B cell (primary cell): ENCODE measurements at regions not wholly inside any gene's neighbourhood (a gene's known extent, or its start where the extent isn't known, plus 50 kb on each side); places are given as distances from the start of the nearest gene placed in this dataset.
"Not testable (repeated sequence)": the region's sequence is repeated elsewhere in the genome, so short reads cannot be mapped to it uniquely, and the experiment has no call there.

Experiments used
- ATAC-seq: fragments of 200-7000 bp; cut with Tn5 transposase; one replicate; pipeline ENCODE4 v1.10.0; 2021; ENCODE audit warnings: low read depth, mild to moderate bottlenecking, moderate number of reproducible peaks, moderate library complexity
- CTCF ChIA-PET: fragments of 350-600 bp; sonication (Branson Sonifier 250); formaldehyde crosslinking; loops from one replicate; lab custom pipeline; 2021; ENCODE audit warnings: antibody characterized with exemption, inconsistent platforms; lab: Charles Lee
- POLR2A ChIA-PET: fragments of 350-600 bp; sonication (Branson Sonifier 250); formaldehyde crosslinking; loops from one replicate; lab custom pipeline; 2021; ENCODE audit warnings: antibody characterized with exemption; lab: Charles Lee
- DNase-seq: peaks from one replicate; pipeline ENCODE4 v3.0.0; 2013
- H2AFZ ChIP-seq: 2 replicates; pipeline ENCODE4 v1.6.1; 2012; ENCODE audit warnings: mild to moderate bottlenecking, low read depth, low read length; ENCODE audit not compliant: insufficient read depth, poor library complexity, severe bottlenecking
- H3K27ac ChIP-seq, 2 donors: 1 replicate in 1 of 2; 2 replicates in 1 of 2; pipeline ENCODE4 v1.5.1; 2012 to 2013; ENCODE audit warnings: low read length in 2 of 2, mild to moderate bottlenecking in 2 of 2, moderate library complexity in 1 of 2
- H3K27me3 ChIP-seq, 4 experiments: fragments of 200-600 bp in 1 of 4; sonication (generic) in 1 of 4; replicated peaks in 1 of 4; 1 replicate in 2 of 4; 2 replicates in 2 of 4; pipeline versions ENCODE4 v1.6.1 to v1.7.0; 2013 to 2016; ENCODE audit warnings: low read length in 3 of 4, mild to moderate bottlenecking in 2 of 4, mixed read lengths in 1 of 4, moderate library complexity in 1 of 4; ENCODE audit not compliant: insufficient read depth in 4 of 4, control insufficient read depth in 3 of 4; ENCODE audit errors: control extremely low read depth in 1 of 4
- H3K36me3 ChIP-seq, 2 experiments: replicated peaks in 1 of 2; 1 replicate in 1 of 2; 2 replicates in 1 of 2; pipeline versions ENCODE4 v1.6.1 to v1.7.1; 2013; ENCODE audit warnings: low read length in 1 of 2; ENCODE audit not compliant: insufficient read depth in 2 of 2, control insufficient read depth in 1 of 2; ENCODE audit errors: control extremely low read depth in 1 of 2, extremely low read depth in 1 of 2
- H3K4me1 ChIP-seq, 2 donors: fragments of 200-600 bp in 1 of 2; sonication (generic) in 1 of 2; 1 replicate in 1 of 2; 2 replicates in 1 of 2; pipeline versions ENCODE4 v1.5.1 to v1.6.1; 2013 to 2017; ENCODE audit warnings: low read length in 2 of 2; ENCODE audit not compliant: control insufficient read depth in 2 of 2, insufficient read depth in 2 of 2
- H3K4me2 ChIP-seq: replicated peaks from 2 replicates; pipeline ENCODE3; 2012; ENCODE audit warnings: mild to moderate bottlenecking, low read depth, low read length; ENCODE audit not compliant: poor library complexity, severe bottlenecking
- H3K4me3 ChIP-seq, 5 experiments: fragments of 200-600 bp in 1 of 5; sonication (generic) in 1 of 5; 1 replicate in 3 of 5; 2 replicates in 2 of 5; pipeline versions ENCODE4 v1.5.1 to v1.7.0; 2011 to 2016; ENCODE audit warnings: low read length in 4 of 5, mild to moderate bottlenecking in 4 of 5, low read depth in 2 of 5, control low read depth in 1 of 5, moderate library complexity in 1 of 5; ENCODE audit not compliant: insufficient read depth in 1 of 5; ENCODE audit errors: control extremely low read depth in 1 of 5, extremely low read depth in 1 of 5
- H3K79me2 ChIP-seq: fragments of 200-600 bp; sonication (generic); one replicate; pipeline ENCODE4 v1.6.0; 2016; ENCODE audit warnings: low read length; ENCODE audit not compliant: control insufficient read depth, insufficient read depth
- H3K9ac ChIP-seq: fragments of 200-600 bp; sonication (generic); 2 replicates; pipeline ENCODE4 v1.6.1; 2017; ENCODE audit warnings: mild to moderate bottlenecking, low read length, moderate library complexity
- H3K9me3 ChIP-seq, 3 donors: one replicate each; pipeline versions ENCODE4 v1.6.1 to v1.7.1; 2013; ENCODE audit warnings: low read length in 2 of 3; ENCODE audit not compliant: control insufficient read depth in 2 of 3, insufficient read depth in 1 of 3; ENCODE audit errors: control extremely low read depth in 1 of 3
- H4K20me1 ChIP-seq: 2 replicates; pipeline ENCODE4 v1.6.0; 2012; ENCODE audit warnings: mild to moderate bottlenecking, low read length; ENCODE audit not compliant: insufficient read depth, control insufficient read depth, poor library complexity, severe bottlenecking
- H3K27ac Mint-ChIP-seq: one replicate; pipeline ENCODE4 v1.8.0; 2021; ENCODE audit warnings: mixed read lengths
- H3K27me3 Mint-ChIP-seq: one replicate; pipeline ENCODE4 v1.8.0; 2021; ENCODE audit warnings: mixed read lengths
- H3K4me1 Mint-ChIP-seq: one replicate; pipeline ENCODE4 v1.8.0; 2021; ENCODE audit warnings: mixed read lengths
- H3K4me3 Mint-ChIP-seq: one replicate; pipeline ENCODE4 v1.8.0; 2021; ENCODE audit warnings: mixed read lengths
- H3K9me3 Mint-ChIP-seq: one replicate; pipeline ENCODE4 v1.8.0; 2022; ENCODE audit warnings: mixed read lengths; ENCODE audit not compliant: insufficient read depth
- EZH2 ChIP-seq: IDR thresholded peaks from 2 replicates; pipeline ENCODE4 v1.6.1; 2012; ENCODE audit warnings: borderline replicate concordance, low read depth, mild to moderate bottlenecking, moderate library complexity, low read length; ENCODE audit not compliant: insufficient read depth, poor library complexity, severe bottlenecking
- WGBS: methylation state at CpG from one replicate; pipeline ENCODE4 v1.1.5; 2013; ENCODE audit warnings: missing lambda C conversion rate; ENCODE audit not compliant: insufficient coverage; 5-methylcytosine and 5-hydroxymethylcytosine counted together
- intact Hi-C: fragments of 100-400 bp; cut with micrococcal nuclease; formaldehyde crosslinking; loops from one replicate; pipeline ENCODE4 v1.10.0; 2022
- TF ChIP-seq, protein P1 (sequence below): fragments of 200-600 bp; IDR thresholded peaks from one replicate; pipeline ENCODE4 v1.8.0; 2022; ENCODE audit warnings: antibody characterized with exemption, mild to moderate bottlenecking

DNA sequence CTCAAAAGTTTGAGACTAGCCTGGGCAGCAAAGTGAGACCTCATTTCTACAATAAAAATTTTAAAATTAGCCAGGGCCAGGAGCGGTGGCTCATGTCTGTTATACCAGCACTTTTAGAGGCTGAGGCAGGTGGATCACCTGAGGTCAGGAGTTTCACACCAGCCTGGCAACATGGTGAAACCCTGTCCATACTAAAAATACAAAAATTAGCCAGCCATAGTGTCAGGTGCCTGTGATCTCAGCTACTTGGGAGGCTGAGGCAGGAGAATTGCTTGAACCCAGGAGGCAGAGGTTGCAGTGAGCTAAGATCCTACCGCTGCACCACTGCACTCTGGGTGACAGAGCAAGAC lies 85.1 kb upstream of the MAP4 start:
- POLR2A ChIA-PET, H3K36me3 ChIP-seq, H3K9me3 Mint-ChIP-seq, H3K27me3 ChIP-seq, H3K27ac Mint-ChIP-seq, ATAC-seq, H3K9me3 ChIP-seq, H3K4me1 Mint-ChIP-seq, DNase-seq, H4K20me1 ChIP-seq, H3K9ac ChIP-seq, H3K4me3 ChIP-seq, intact Hi-C loops, H2AFZ ChIP-seq, H3K4me2 ChIP-seq, CTCF ChIA-PET, H3K27ac ChIP-seq, H3K27me3 Mint-ChIP-seq, H3K4me3 Mint-ChIP-seq, H3K79me2 ChIP-seq, H3K4me1 ChIP-seq: not testable (repeated sequence)
- 80% methylated on average over 2 of the region's 2 CpGs for WGBS

DNA sequence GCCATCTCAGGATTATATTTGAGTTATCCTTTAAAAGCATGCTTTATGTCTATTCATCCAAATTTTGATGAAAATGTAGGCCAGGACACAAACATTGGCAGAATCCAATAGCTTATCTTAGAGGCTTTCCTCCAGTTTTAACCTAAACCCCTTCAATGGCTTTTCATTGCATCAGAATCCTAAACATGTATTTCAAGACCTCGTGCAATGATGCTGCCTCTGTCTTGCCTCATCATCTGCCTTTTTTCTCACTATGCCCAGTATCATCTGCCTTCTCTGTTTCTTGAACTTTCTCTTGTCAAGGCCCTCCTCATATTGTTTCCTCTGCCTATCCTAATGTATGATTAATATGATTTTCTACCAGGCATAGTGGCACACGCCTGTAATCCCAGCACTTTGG lies 76.1 kb upstream of the MAP4 start:
- Mint-ChIP-seq H3K27ac (no peak overlapping the region), H3K4me1 (peaks cover 18% of the 10 kb centered on the region), H3K4me3 (no peak overlapping the region), H3K27me3 (no peaks in the 10 kb centered on the region), H3K9me3 (no peaks in the 10 kb centered on the region)
- H3K4me3 ChIP-seq: no peak overlapping the region
- no peaks in the 10 kb centered on the region for H3K9me3 ChIP-seq
- no peaks in the 10 kb centered on the region for H3K36me3 ChIP-seq
- no peaks in the 10 kb centered on the region for H3K27me3 ChIP-seq
- TF ChIP-seq, protein P1, sequence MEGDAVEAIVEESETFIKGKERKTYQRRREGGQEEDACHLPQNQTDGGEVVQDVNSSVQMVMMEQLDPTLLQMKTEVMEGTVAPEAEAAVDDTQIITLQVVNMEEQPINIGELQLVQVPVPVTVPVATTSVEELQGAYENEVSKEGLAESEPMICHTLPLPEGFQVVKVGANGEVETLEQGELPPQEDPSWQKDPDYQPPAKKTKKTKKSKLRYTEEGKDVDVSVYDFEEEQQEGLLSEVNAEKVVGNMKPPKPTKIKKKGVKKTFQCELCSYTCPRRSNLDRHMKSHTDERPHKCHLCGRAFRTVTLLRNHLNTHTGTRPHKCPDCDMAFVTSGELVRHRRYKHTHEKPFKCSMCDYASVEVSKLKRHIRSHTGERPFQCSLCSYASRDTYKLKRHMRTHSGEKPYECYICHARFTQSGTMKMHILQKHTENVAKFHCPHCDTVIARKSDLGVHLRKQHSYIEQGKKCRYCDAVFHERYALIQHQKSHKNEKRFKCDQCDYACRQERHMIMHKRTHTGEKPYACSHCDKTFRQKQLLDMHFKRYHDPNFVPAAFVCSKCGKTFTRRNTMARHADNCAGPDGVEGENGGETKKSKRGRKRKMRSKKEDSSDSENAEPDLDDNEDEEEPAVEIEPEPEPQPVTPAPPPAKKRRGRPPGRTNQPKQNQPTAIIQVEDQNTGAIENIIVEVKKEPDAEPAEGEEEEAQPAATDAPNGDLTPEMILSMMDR: no peak
- TF ChIP-seq EZH2: no peak
- no peak overlapping the region for H2AFZ ChIP-seq
- WGBS: no CpG with 5 or more reads among the region's 2 CpGs
- peaks cover 14% of the 10 kb centered on the region for H3K79me2 ChIP-seq
- no peak overlapping the region for H3K9ac ChIP-seq
- ChIA-PET POLR2A (no interaction called here), CTCF (no interaction called here)
- ATAC-seq (no peak), DNase-seq (no peak)
- H3K4me1 ChIP-seq: peaks cover 11 to 14% of the 10 kb centered on the region in 2 donors
- intact Hi-C loops: no loop called here
- H3K4me2 ChIP-seq: no peak overlapping the region
- H3K27ac ChIP-seq: no peak overlapping the region
- H4K20me1 ChIP-seq: no peaks in the 10 kb centered on the region
